ENCODE measurements at regions not wholly inside any gene's neighbourhood (a gene's known extent, or its start where the extent isn't known, plus 50 kb on each side); places are given as distances from the start of the nearest gene placed in this dataset.

GRCh38 chr3:124282751-124283651, 291.1 kb upstream of the ROPN1 start:
- Histone ChIP-seq H3K9ac (ENCODE audit: insufficient read depth, low read length) (no peak overlapping the region), H3K27me3 (ENCODE audit: control insufficient read depth, insufficient read depth, low read length) (peaks cover 20% of the 10 kb centered on the region), H3K4me1 (ENCODE audit: control insufficient read depth, extremely low read depth, insufficient read depth, low read length) (no peaks in the 10 kb centered on the region), H3K36me3 (ENCODE audit: control insufficient read depth, insufficient read depth, low read length) (no peaks in the 10 kb centered on the region), H3K4me3 (replicated peaks in 1 of 4; ENCODE audit: control extremely low read depth in 1 of 4, insufficient read depth in 1 of 4, low read depth in 3 of 4, low read length in 4 of 4) (no peak overlapping the region), H3K4me2 (ENCODE audit: extremely low read depth, insufficient read depth, low read length) (no peak overlapping the region), H3K79me2 (ENCODE audit: control insufficient read depth, insufficient read depth, low read length) (no peaks in the 10 kb centered on the region), H3K27ac (ENCODE audit: insufficient read depth, low read length) (no peak overlapping the region), H4K20me1 (ENCODE audit: control insufficient read depth, extremely low read depth, insufficient read depth, low read length) (no peaks in the 10 kb centered on the region), H3K9me3 (ENCODE audit: control insufficient read depth, insufficient read depth, low read depth, low read length) (no peaks in the 10 kb centered on the region), H2AFZ (ENCODE audit: low read length) (no peak overlapping the region)
- TF ChIP-seq CTCF (conservative IDR thresholded peaks at IDR 0.05 in 1 of 2, IDR thresholded peaks at IDR 0.05 in 1 of 2; ENCODE audit: low read depth in 1 of 2, low read length in 2 of 2) (no peak), EZH2 (IDR thresholded peaks at IDR 0.05; ENCODE audit: low read length, missing control alignments) (no peak)
- DNase-seq (ENCODE audit: low read depth in 2 of 2): peak in 1 of 2 donors; percentile 85

- Histone ChIP-seq H4K20me1 (ENCODE audit: control insufficient read depth, extremely low read depth, insufficient read depth, low read length) (no peaks in the 10 kb centered on the region), H3K27ac (ENCODE audit: insufficient read depth, low read length) (no peak overlapping the region), H3K36me3 (ENCODE audit: control insufficient read depth, insufficient read depth, low read length) (no peaks in the 10 kb centered on the region), H3K27me3 (ENCODE audit: control insufficient read depth, insufficient read depth, low read length) (peaks cover 20% of the 10 kb centered on the region), H3K9ac (ENCODE audit: insufficient read depth, low read length) (no peak overlapping the region), H3K4me3 (replicated peaks in 1 of 4; ENCODE audit: control extremely low read depth in 1 of 4, insufficient read depth in 1 of 4, low read depth in 3 of 4, low read length in 4 of 4) (no peak overlapping the region), H3K4me2 (ENCODE audit: extremely low read depth, insufficient read depth, low read length) (no peak overlapping the region), H2AFZ (ENCODE audit: low read length) (no peak overlapping the region), H3K79me2 (ENCODE audit: control insufficient read depth, insufficient read depth, low read length) (no peaks in the 10 kb centered on the region), H3K9me3 (ENCODE audit: control insufficient read depth, insufficient read depth, low read depth, low read length) (no peaks in the 10 kb centered on the region), H3K4me1 (ENCODE audit: control insufficient read depth, extremely low read depth, insufficient read depth, low read length) (no peaks in the 10 kb centered on the region)
- DNase-seq (ENCODE audit: low read depth in 2 of 2): no peak
- TF ChIP-seq CTCF (conservative IDR thresholded peaks at IDR 0.05 in 1 of 2, IDR thresholded peaks at IDR 0.05 in 1 of 2; ENCODE audit: low read depth in 1 of 2, low read length in 2 of 2): no peak
- TF ChIP-seq EZH2 (IDR thresholded peaks at IDR 0.05; ENCODE audit: low read length, missing control alignments): no peak
Measured at GRCh38 chr3:124283652-124284023, 291.7 kb upstream of the ROPN1 start.

- Histone ChIP-seq H2AFZ (ENCODE audit: low read length) (no peak overlapping the region), H3K36me3 (ENCODE audit: control insufficient read depth, insufficient read depth, low read length) (no peaks in the 10 kb centered on the region), H3K4me1 (ENCODE audit: control insufficient read depth, extremely low read depth, insufficient read depth, low read length) (no peaks in the 10 kb centered on the region), H3K9ac (ENCODE audit: insufficient read depth, low read length) (no peak overlapping the region), H3K27me3 (ENCODE audit: control insufficient read depth, insufficient read depth, low read length) (peaks cover 3% of the 10 kb centered on the region), H3K9me3 (ENCODE audit: control insufficient read depth, insufficient read depth, low read depth, low read length) (no peaks in the 10 kb centered on the region), H3K4me3 (replicated peaks in 1 of 4; ENCODE audit: control extremely low read depth in 1 of 4, insufficient read depth in 1 of 4, low read depth in 3 of 4, low read length in 4 of 4) (no peak overlapping the region), H3K27ac (ENCODE audit: insufficient read depth, low read length) (no peak overlapping the region), H3K4me2 (ENCODE audit: extremely low read depth, insufficient read depth, low read length) (no peak overlapping the region), H4K20me1 (ENCODE audit: control insufficient read depth, extremely low read depth, insufficient read depth, low read length) (no peaks in the 10 kb centered on the region), H3K79me2 (ENCODE audit: control insufficient read depth, insufficient read depth, low read length) (no peaks in the 10 kb centered on the region)
- no peak for DNase-seq (ENCODE audit: low read depth in 2 of 2)
- no peak for TF ChIP-seq CTCF (conservative IDR thresholded peaks at IDR 0.05 in 1 of 2, IDR thresholded peaks at IDR 0.05 in 1 of 2; ENCODE audit: low read depth in 1 of 2, low read length in 2 of 2)
- TF ChIP-seq EZH2 (IDR thresholded peaks at IDR 0.05; ENCODE audit: low read length, missing control alignments): no peak
Measured at GRCh38 chr3:124288996-124289395, 297.1 kb upstream of the ROPN1 start.

All from fibroblast of lung (primary cell).